Right lung (tissue), 2 donors: ENCODE measurements at regions not wholly inside any gene's neighbourhood (a gene's known extent, or its start where the extent isn't known, plus 50 kb on each side); places are given as distances from the start of the nearest gene placed in this dataset.

Experiments used
- DNase-seq, 2 donors: peaks; one replicate each; pipeline ENCODE4 v3.0.0-alpha.2; 2013

GRCh38 chr12:91793676-91794075, 352.0 kb downstream of the BTG1 start:
- no peak for DNase-seq

GRCh38 chr12:91792597-91792996, 353.0 kb downstream of the BTG1 start:
- no peak for DNase-seq

GRCh38 chr12:91786499-91787272, 359.0 kb downstream of the BTG1 start:
- no peak for DNase-seq

- DNase-seq = no peak
These were observed 359.8 kb downstream of the BTG1 start for GRCh38 chr12:91785655-91786498.

- DNase-seq = no peak
These were observed 364.5 kb downstream of the BTG1 start for GRCh38 chr12:91781114-91781513.

GRCh38 chr12:91778938-91779400, 366.7 kb downstream of the BTG1 start:
- DNase-seq = peak in 1 of 2 donors; percentile 10

- peak; percentile 37 to 62 for DNase-seq
These were observed 367.4 kb downstream of the BTG1 start for GRCh38 chr12:91778091-91778832.

GRCh38 chr12:91777268-91777992, 368.2 kb downstream of the BTG1 start:
- DNase-seq = no peak

- peak; percentile 52 to 65 for DNase-seq
These were observed 371.2 kb downstream of the BTG1 start for GRCh38 chr12:91774434-91774921.

GRCh38 chr12:91773749-91774429, 371.8 kb downstream of the BTG1 start:
- no peak for DNase-seq

GRCh38 chr12:91772411-91772810, 373.2 kb downstream of the BTG1 start:
- no peak for DNase-seq

GRCh38 chr12:91769736-91770135, 375.9 kb downstream of the BTG1 start:
- no peak for DNase-seq

GRCh38 chr12:91767237-91767636, 378.4 kb downstream of the BTG1 start:
- DNase-seq = no peak

GRCh38 chr12:91766454-91766853, 379.2 kb downstream of the BTG1 start:
- DNase-seq = no peak

- peak in 1 of 2 donors; percentile 19 for DNase-seq
These were observed 381.8 kb downstream of the BTG1 start for GRCh38 chr12:91763654-91764370.

- no peak for DNase-seq
These were observed 392.0 kb downstream of the BTG1 start for GRCh38 chr12:91753649-91754048.

GRCh38 chr12:91746976-91747375, 398.7 kb downstream of the BTG1 start:
- no peak for DNase-seq

- DNase-seq = no peak
These were observed 401.0 kb downstream of the BTG1 start for GRCh38 chr12:91744597-91744996.

GRCh38 chr12:91743704-91744321, 401.8 kb downstream of the BTG1 start:
- no peak for DNase-seq

GRCh38 chr12:91743280-91743679, 402.4 kb downstream of the BTG1 start:
- no peak for DNase-seq
